ENCODE measurements at regions not wholly inside any gene's neighbourhood (a gene's known extent, or its start where the extent isn't known, plus 50 kb on each side); places are given as distances from the start of the nearest gene placed in this dataset.

- peak; percentile 60 for DNase-seq (ENCODE audit: low read depth)
Observed at GRCh38 chr4:11182586-11183355, 245.9 kb downstream of the HS3ST1 start.

GRCh38 chr4:11182031-11182430, 246.7 kb downstream of the HS3ST1 start:
- no peak for DNase-seq (ENCODE audit: low read depth)

- DNase-seq (ENCODE audit: low read depth): no peak
Observed at GRCh38 chr4:11179796-11180195, 248.9 kb downstream of the HS3ST1 start.

- DNase-seq (ENCODE audit: low read depth): no peak
Observed at GRCh38 chr4:11178433-11178832, 250.3 kb downstream of the HS3ST1 start.

- DNase-seq (ENCODE audit: low read depth): no peak
Observed at GRCh38 chr4:11175374-11175773, 253.3 kb downstream of the HS3ST1 start.

GRCh38 chr4:11166606-11167005, 262.1 kb downstream of the HS3ST1 start:
- DNase-seq (ENCODE audit: low read depth): no peak

- no peak for DNase-seq (ENCODE audit: low read depth)
Observed at GRCh38 chr4:11166034-11166433, 262.7 kb downstream of the HS3ST1 start.

GRCh38 chr4:11165052-11165451, 263.6 kb downstream of the HS3ST1 start:
- DNase-seq (ENCODE audit: low read depth): no peak

GRCh38 chr4:11160288-11160687, 268.4 kb downstream of the HS3ST1 start:
- DNase-seq (ENCODE audit: low read depth): no peak

GRCh38 chr4:11158971-11159370, 269.7 kb downstream of the HS3ST1 start:
- no peak for DNase-seq (ENCODE audit: low read depth)

- no peak for DNase-seq (ENCODE audit: low read depth)
Observed at GRCh38 chr4:11155208-11155867, 273.4 kb downstream of the HS3ST1 start.

GRCh38 chr4:11153171-11153750, 275.4 kb downstream of the HS3ST1 start:
- DNase-seq (ENCODE audit: low read depth): no peak

- DNase-seq (ENCODE audit: low read depth): no peak
Observed at GRCh38 chr4:11152684-11153083, 276.0 kb downstream of the HS3ST1 start.

- DNase-seq (ENCODE audit: low read depth): no peak
Observed at GRCh38 chr4:11151500-11151899, 277.2 kb downstream of the HS3ST1 start.

- DNase-seq (ENCODE audit: low read depth): no peak
Observed at GRCh38 chr4:11149612-11150259, 279.0 kb downstream of the HS3ST1 start.

- DNase-seq (ENCODE audit: low read depth): no peak
Observed at GRCh38 chr4:11139871-11140270, 288.8 kb downstream of the HS3ST1 start.

- no peak for DNase-seq (ENCODE audit: low read depth)
Observed at GRCh38 chr4:11138964-11139363, 289.7 kb downstream of the HS3ST1 start.

- no peak for DNase-seq (ENCODE audit: low read depth)
Observed at GRCh38 chr4:11134705-11135104, 294.0 kb downstream of the HS3ST1 start.

- no peak for DNase-seq (ENCODE audit: low read depth)
Observed at GRCh38 chr4:11133868-11134267, 294.8 kb downstream of the HS3ST1 start.

GRCh38 chr4:11132478-11132877, 296.2 kb downstream of the HS3ST1 start:
- DNase-seq (ENCODE audit: low read depth): no peak

- no peak for DNase-seq (ENCODE audit: low read depth)
Observed at GRCh38 chr4:11131491-11131890, 297.2 kb downstream of the HS3ST1 start.

- DNase-seq (ENCODE audit: low read depth): peak; percentile 86
Observed at GRCh38 chr4:11130195-11130970, 298.3 kb downstream of the HS3ST1 start.

All from non-pigmented ciliary epithelial cell (primary cell).